Heart right ventricle (tissue), 16 donors: ENCODE measurements at regions not wholly inside any gene's neighbourhood (a gene's known extent, or its start where the extent isn't known, plus 50 kb on each side); places are given as distances from the start of the nearest gene placed in this dataset.

Experiments used
- ATAC-seq, 8 donors: fragments of 200-7000 bp; cut with Tn5 transposase; one replicate each; pipeline ENCODE4 v1.9.1; 2020; ENCODE audit warnings: mild to moderate bottlenecking in 8 of 8, moderate library complexity in 8 of 8, moderate number of reproducible peaks in 1 of 8
- DNase-seq, 2 donors: peaks; one replicate each; pipeline ENCODE4 v3.0.0-alpha.2; 2020
- H3K27ac ChIP-seq, 10 donors: fragments of 200-600 bp; sonication (generic) in 2 of 10; one replicate each; pipeline versions ENCODE4 v1.5.0 to v1.8.0; 2020 to 2022; ENCODE audit warnings: mild to moderate bottlenecking in 3 of 10
- H3K27me3 ChIP-seq, 7 donors: fragments of 200-600 bp; one replicate each; pipeline ENCODE4 v1.8.0; 2021 to 2022; ENCODE audit warnings: mild to moderate bottlenecking in 2 of 7
- H3K36me3 ChIP-seq, 9 donors: fragments of 200-600 bp; sonication (generic) in 1 of 9; one replicate each; pipeline versions ENCODE4 v1.5.0 to v1.8.0; 2020 to 2022; ENCODE audit warnings: mild to moderate bottlenecking in 2 of 9
- H3K4me1 ChIP-seq, 9 donors: fragments of 200-600 bp; sonication (generic) in 1 of 9; one replicate each; pipeline versions ENCODE4 v1.5.0 to v1.8.0; 2020 to 2022; ENCODE audit warnings: mild to moderate bottlenecking in 4 of 9
- H3K4me3 ChIP-seq, 10 donors: fragments of 200-600 bp; sonication (generic) in 2 of 10; one replicate each; pipeline versions ENCODE4 v1.5.0 to v1.8.0; 2020 to 2022; ENCODE audit warnings: mild to moderate bottlenecking in 7 of 10, moderate library complexity in 2 of 10
- H3K9me3 ChIP-seq, 11 donors: fragments of 200-600 bp in 10 of 11; sonication (generic) in 2 of 11; one replicate each; pipeline versions ENCODE4 v1.5.0 to v1.8.0; 2013 to 2022; ENCODE audit warnings: mild to moderate bottlenecking in 2 of 11, control low read depth in 1 of 11, moderate library complexity in 1 of 11
- WGBS, 2 donors: extraction: QIAGEN DNeasy Blood & Tissue Kit; methylation state at CpG; one replicate each; pipeline ENCODE4 v1.1.7; 2013; ENCODE audit warnings: inconsistent platforms in 1 of 2; 5-methylcytosine and 5-hydroxymethylcytosine counted together
- intact Hi-C, 10 donors: fragments of 100-400 bp; cut with DNase I; formaldehyde crosslinking; loops; one replicate each; pipeline versions ENCODE4 v1.11.1 to v1.14.2; 2022
- TF ChIP-seq, protein P1 (sequence below), 9 donors: fragments of 200-600 bp; sonication (generic) in 2 of 9; IDR thresholded peaks; one replicate each; pipeline versions ENCODE4 v1.5.0 to v1.8.0; 2021 to 2022; ENCODE audit warnings: antibody characterized with exemption in 9 of 9, mild to moderate bottlenecking in 5 of 9, moderate library complexity in 1 of 9
- donor health status: Arrhythmogenic right ventricular cardiomyopathy.
- donor health status: ischemic (EF 13 %, LVEDD 7.1; RV severe dilation, severe dysfunction).
- donor health status: healthy with polysubstance abuse.
- donor health status: DM: no; HTN: yes; CAD: no.
- donor health status: DM: no; HTN: no; CAD: no.
- donor health status: ischemic (EF 25% LVEDD 6.9; RV normal size, moderate dysfunction).
- donor health status: ischemic (EF 25% LVEDD 5.7; RV mildly dilated, moderate dysfunction).
- donor health status: healthy.
- donor health status: DM: yes; HTN: yes; CAD: no.
- donor health status: Ischemic cardiomyopathy.
- donor health status: ischemic (EF 35%, LVEDD 5.7; RV mildly dilated, moderate dysfunction).
- donor health status: nonischemic (EF 11% LVEDD 7.7; RV severe dilation, severe dysfunction).
- donor health status: DM: yes; HTN: yes; CAD: no.
- donor health status: PGD.
- donor health status: ischemic (EF 29% LVEDD 5.4; RV normal size, mild dysfunction).
- donor health status: nonischemic (EF 23%, LVEDD 6.1; RV moderate dilation, normal function).

- WGBS, 2 donors: 93 to 100% methylated on average over 4 of the region's 4 CpGs
- Histone ChIP-seq H3K4me3 (no peak overlapping the region), H3K27ac (no peak overlapping the region), H3K4me1 (no peaks in the 10 kb centered on the region), H3K27me3 (no peaks in the 10 kb centered on the region), H3K9me3 (no peaks in the 10 kb centered on the region), H3K36me3 (no peaks in the 10 kb centered on the region)
- TF ChIP-seq, protein P1, sequence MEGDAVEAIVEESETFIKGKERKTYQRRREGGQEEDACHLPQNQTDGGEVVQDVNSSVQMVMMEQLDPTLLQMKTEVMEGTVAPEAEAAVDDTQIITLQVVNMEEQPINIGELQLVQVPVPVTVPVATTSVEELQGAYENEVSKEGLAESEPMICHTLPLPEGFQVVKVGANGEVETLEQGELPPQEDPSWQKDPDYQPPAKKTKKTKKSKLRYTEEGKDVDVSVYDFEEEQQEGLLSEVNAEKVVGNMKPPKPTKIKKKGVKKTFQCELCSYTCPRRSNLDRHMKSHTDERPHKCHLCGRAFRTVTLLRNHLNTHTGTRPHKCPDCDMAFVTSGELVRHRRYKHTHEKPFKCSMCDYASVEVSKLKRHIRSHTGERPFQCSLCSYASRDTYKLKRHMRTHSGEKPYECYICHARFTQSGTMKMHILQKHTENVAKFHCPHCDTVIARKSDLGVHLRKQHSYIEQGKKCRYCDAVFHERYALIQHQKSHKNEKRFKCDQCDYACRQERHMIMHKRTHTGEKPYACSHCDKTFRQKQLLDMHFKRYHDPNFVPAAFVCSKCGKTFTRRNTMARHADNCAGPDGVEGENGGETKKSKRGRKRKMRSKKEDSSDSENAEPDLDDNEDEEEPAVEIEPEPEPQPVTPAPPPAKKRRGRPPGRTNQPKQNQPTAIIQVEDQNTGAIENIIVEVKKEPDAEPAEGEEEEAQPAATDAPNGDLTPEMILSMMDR (IDR thresholded peaks at IDR 0.05): no peak
- intact Hi-C loops: no loop called here
- ATAC-seq: no peak
- no peak for DNase-seq
Measured at GRCh38 chrX:81556880-81557279, 355.0 kb downstream of the SH3BGRL start.

DNA sequence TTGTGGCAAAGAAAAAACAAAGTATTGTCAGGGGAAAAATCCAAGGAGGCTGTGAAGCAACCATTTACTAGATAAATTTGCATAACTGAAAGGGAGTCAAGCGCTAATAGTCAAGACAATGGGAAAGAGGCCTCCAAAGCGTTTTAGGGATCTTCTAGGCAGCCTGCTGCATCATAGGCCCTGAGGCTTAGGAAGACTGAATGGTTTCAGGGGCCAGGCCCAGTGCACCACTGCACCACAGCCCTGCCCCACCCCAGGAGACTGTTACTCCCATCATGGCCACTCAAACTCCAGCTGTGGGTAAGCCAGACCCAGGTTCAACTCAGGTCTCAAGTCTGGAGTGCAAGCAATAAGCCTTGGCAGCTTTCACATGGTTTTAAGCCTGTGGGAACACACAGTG lies 362.9 kb downstream of the SH3BGRL start:
- no peaks in the 10 kb centered on the region for H3K36me3 ChIP-seq
- no peak overlapping the region for H3K27ac ChIP-seq
- H3K9me3 ChIP-seq: no peaks in the 10 kb centered on the region
- no peaks in the 10 kb centered on the region for H3K27me3 ChIP-seq
- no peak for DNase-seq
- intact Hi-C loops: no loop called here
- ATAC-seq: no peak
- WGBS, 2 donors: 62 to 75% methylated on average over 2 of the region's 2 CpGs
- H3K4me1 ChIP-seq: no peaks in the 10 kb centered on the region
- no peak overlapping the region for H3K4me3 ChIP-seq
- TF ChIP-seq, protein P1 (IDR thresholded peaks at IDR 0.05): no peak

GRCh38 chrX:81577028-81577427 lies 375.1 kb downstream of the SH3BGRL start:
- ATAC-seq (no peak), DNase-seq (no peak)
- TF ChIP-seq, protein P1 (IDR thresholded peaks at IDR 0.05): no peak
- H3K27me3 ChIP-seq: no peaks in the 10 kb centered on the region
- no peaks in the 10 kb centered on the region for H3K4me1 ChIP-seq
- H3K27ac ChIP-seq: no peak overlapping the region
- H3K36me3 ChIP-seq: no peaks in the 10 kb centered on the region
- 85 to 94% methylated on average over 1 of the region's 1 CpG for WGBS, 2 donors
- intact Hi-C loops: no loop called here
- peaks cover 0 to 17% (median 0%) of the 10 kb centered on the region in 11 donors for H3K9me3 ChIP-seq
- H3K4me3 ChIP-seq: no peak overlapping the region

DNA sequence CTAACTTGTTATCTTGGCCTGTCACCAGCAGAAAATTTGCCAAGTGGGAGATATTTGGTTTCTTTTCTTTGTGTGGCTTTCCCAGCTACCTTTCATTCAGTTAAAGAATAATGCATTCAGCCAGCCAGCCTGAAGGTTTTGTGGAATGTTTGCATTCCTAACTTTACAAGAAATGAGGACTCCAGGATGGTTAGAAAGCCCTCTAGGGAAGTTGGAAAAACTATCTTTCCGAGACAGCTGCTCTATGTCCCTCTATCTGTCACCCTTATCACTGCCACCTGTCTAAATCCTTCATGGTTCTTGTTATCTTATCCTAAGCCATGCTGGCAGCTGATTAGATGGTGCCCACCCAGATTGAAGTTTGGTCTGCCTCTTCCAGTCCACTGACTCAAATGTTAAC lies 384.2 kb downstream of the SH3BGRL start:
- H3K27me3 ChIP-seq: no peaks in the 10 kb centered on the region
- 0 to 33% methylated on average over 1 of the region's 1 CpG for WGBS, 2 donors
- H3K27ac ChIP-seq: no peak overlapping the region
- intact Hi-C loops: no loop called here
- no peak for ATAC-seq
- H3K4me3 ChIP-seq: no peak overlapping the region
- no peaks in the 10 kb centered on the region for H3K4me1 ChIP-seq
- TF ChIP-seq, protein P1 (IDR thresholded peaks at IDR 0.05): no peak
- no peaks in the 10 kb centered on the region for H3K36me3 ChIP-seq
- H3K9me3 ChIP-seq: no peaks in the 10 kb centered on the region
- DNase-seq: no peak

- TF ChIP-seq, protein P1 (IDR thresholded peaks at IDR 0.05): no peak
- Histone ChIP-seq H3K36me3 (no peaks in the 10 kb centered on the region), H3K9me3 (no peaks in the 10 kb centered on the region), H3K4me3 (no peak overlapping the region), H3K27me3 (no peaks in the 10 kb centered on the region), H3K4me1 (no peaks in the 10 kb centered on the region), H3K27ac (no peak overlapping the region)
- DNase-seq (no peak), ATAC-seq (no peak)
- WGBS, 2 donors: 49 to 50% methylated on average over 2 of the region's 2 CpGs
- intact Hi-C loops: no loop called here
Measured at GRCh38 chrX:81615979-81616378, 414.1 kb downstream of the SH3BGRL start.
